ENCODE measurements at regions not wholly inside any gene's neighbourhood (a gene's known extent, or its start where the extent isn't known, plus 50 kb on each side); places are given as distances from the start of the nearest gene placed in this dataset.
A peak's percentile ranks its signal among the peaks of the same experiment; 100 is the strongest.

- no peak overlapping the region for H4K5ac ChIP-seq (ENCODE audit: insufficient read length, low read depth, low read length)
- H3K4ac ChIP-seq (replicated peaks; ENCODE audit: insufficient read length, low read depth, low read length), result no peak overlapping the region
- H2BK20ac ChIP-seq (ENCODE audit: low read length), result no peak overlapping the region
- no peak overlapping the region for H3K9ac ChIP-seq (replicated peaks in 1 of 4; ENCODE audit: extremely low read depth in 1 of 4, low read depth in 3 of 4, low read length in 3 of 4)
- TF ChIP-seq TAF7 (optimal IDR thresholded peaks at IDR 0.05; ENCODE audit: borderline replicate concordance, low read depth, low read length), result no peak
- TF ChIP-seq RAD21 (IDR thresholded peaks at IDR 0.05 in 1 of 2, conservative IDR thresholded peaks at IDR 0.05 in 1 of 2; ENCODE audit: low read depth in 2 of 2, low read length in 2 of 2), result peak; percentile 78 to 80
- no peak for TF ChIP-seq CBX5 (IDR thresholded peaks at IDR 0.05; ENCODE audit: low read depth, low read length)
- TF ChIP-seq CTCF (IDR thresholded peaks at IDR 0.05; ENCODE audit: control extremely low read depth in 1 of 3, insufficient read depth in 1 of 3, low read depth in 1 of 3, low read length in 3 of 3), result peak in 2 of 3 experiments; percentile 36 to 38; a peak in 3 of 4 replicates
- no peak for TF ChIP-seq EP300 (IDR thresholded peaks at IDR 0.05; ENCODE audit: borderline replicate concordance in 1 of 2, low read depth in 2 of 2, low read length in 2 of 2)
- no peaks in the 10 kb centered on the region for H3K79me2 ChIP-seq (ENCODE audit: control insufficient read depth in 1 of 2, insufficient read depth in 2 of 2, low read length in 2 of 2)
- no peak overlapping the region for H3K27ac ChIP-seq (ENCODE audit: low read depth, low read length)
- H2AFZ ChIP-seq (ENCODE audit: low read length), result no peak overlapping the region
- H3K23ac ChIP-seq (ENCODE audit: insufficient read length), result no peak overlapping the region
- no peaks in the 10 kb centered on the region for H3K4me1 ChIP-seq (replicated peaks in 1 of 4; ENCODE audit: control insufficient read depth in 3 of 4, insufficient read depth in 4 of 4, low read length in 3 of 4)
- no peak overlapping the region for H3K4me2 ChIP-seq (ENCODE audit: insufficient read depth in 1 of 2, low read depth in 2 of 2, low read length in 2 of 2)
- H3K36me3 ChIP-seq (ENCODE audit: control insufficient read depth in 2 of 4, insufficient read depth in 4 of 4, low read length in 3 of 4), result no peaks in the 10 kb centered on the region
- H3K56ac ChIP-seq (replicated peaks; ENCODE audit: insufficient read length, low read depth, low read length), result no peak overlapping the region
- H3K79me1 ChIP-seq (ENCODE audit: low read depth, low read length), result no peaks in the 10 kb centered on the region
- peak; percentile 28 for FAIRE-seq
- DNase-seq (ENCODE audit: low read depth in 1 of 2, low spot score in 2 of 2), result no peak
- no peak overlapping the region for H3K4me3 ChIP-seq (ENCODE audit: extremely low read depth in 1 of 4, insufficient read depth in 2 of 4, low read depth in 3 of 4, low read length in 4 of 4)
- no peaks in the 10 kb centered on the region for H3K9me3 ChIP-seq (ENCODE audit: insufficient read depth in 2 of 2, low read depth in 1 of 2, low read length in 1 of 2)
- H4K8ac ChIP-seq (ENCODE audit: extremely low read depth, insufficient read depth, low read length), result no peak overlapping the region
- WGBS, 2 experiments (ENCODE audit: extremely low coverage in 1 of 2, insufficient coverage in 1 of 2, insufficient read length in 1 of 2, insufficient replicate concordance in 2 of 2, low coverage in 1 of 2, low lambda C conversion rate in 2 of 2, missing lambda C conversion rate in 1 of 2), result 69% methylated on average over 5 of the region's 5 CpGs; no CpG with 5 or more reads in 1 of the 2 experiments
- H3K14ac ChIP-seq (ENCODE audit: insufficient read length), result no peak overlapping the region
- no peaks in the 10 kb centered on the region for H3K23me2 ChIP-seq (ENCODE audit: low read depth, low read length)
- no peaks in the 10 kb centered on the region for H4K20me1 ChIP-seq (replicated peaks in 1 of 2; ENCODE audit: control insufficient read depth in 1 of 2, insufficient read depth in 2 of 2, low read length in 2 of 2)
- ChIA-PET POLR2A (ENCODE audit: partially characterized antibody) (no interaction called here), CTCF (ENCODE audit: partially characterized antibody) (interaction anchor here (0.5 to 1.5 kb wide), 13 partner anchors 14 to 542 kb away, joined by 3 to 6 read pairs (median 3); no protein-coding TSS in a partner anchor)
- no peak overlapping the region for H2AK5ac ChIP-seq (ENCODE audit: low read depth, low read length)
- no peak overlapping the region for H3K18ac ChIP-seq (ENCODE audit: extremely low read depth, low read length)
- no peak overlapping the region for H4K91ac ChIP-seq (replicated peaks; ENCODE audit: insufficient read length, low read length)
- no peak overlapping the region for H2BK15ac ChIP-seq (ENCODE audit: low read length)
- H2BK5ac ChIP-seq (ENCODE audit: low read depth, low read length), result no peak overlapping the region
- no peak overlapping the region for H2BK120ac ChIP-seq (replicated peaks; ENCODE audit: low read depth, low read length)
- no peak overlapping the region for H2BK12ac ChIP-seq (ENCODE audit: low read depth, low read length)
- H3K27me3 ChIP-seq (replicated peaks in 1 of 4; ENCODE audit: control insufficient read depth in 3 of 4, extremely low read depth in 1 of 4, insufficient read depth in 3 of 4, low read length in 3 of 4), result no peaks in the 10 kb centered on the region
Observed at GRCh38 chr12:115166698-115167315, 482.8 kb upstream of the TBX3 start.

Data from H1 (cell line).